Neural cell (in vitro differentiated cells): ENCODE measurements at regions not wholly inside any gene's neighbourhood (a gene's known extent, or its start where the extent isn't known, plus 50 kb on each side); places are given as distances from the start of the nearest gene placed in this dataset.

Experiments used
- H2AFZ ChIP-seq: fragments of 200-600, 300-800 bp; sonication (generic), shearing (Covaris generic); 2 replicates; pipeline ENCODE4 v1.6.0; 2014; ENCODE audit warnings: low read depth, mild to moderate bottlenecking, antibody characterized with exemption, low read length, moderate library complexity
- H3F3A ChIP-seq: fragments of 200-600 bp; shearing (Covaris generic); 2 replicates; pipeline ENCODE4 v1.6.1; 2016; ENCODE audit warnings: mild to moderate bottlenecking, moderate library complexity, mixed read lengths, antibody characterized with exemption, low read length; ENCODE audit not compliant: insufficient read depth, poor library complexity, severe bottlenecking
- H3K27ac ChIP-seq: fragments of 200-600, 300-800 bp; sonication (generic), shearing (Covaris generic); 2 replicates; pipeline ENCODE4 v1.5.1; 2014; ENCODE audit warnings: mild to moderate bottlenecking, low read length, moderate library complexity
- H3K27me3 ChIP-seq: fragments of 300-800, 200-600 bp; sonication (generic), shearing (Covaris generic); 2 replicates; pipeline ENCODE4 v1.6.0; 2014; ENCODE audit warnings: mild to moderate bottlenecking, low read depth, low read length, moderate library complexity; ENCODE audit not compliant: insufficient read depth
- H3K36me3 ChIP-seq: fragments of 300-800, 200-600 bp; sonication (generic), shearing (Covaris generic); 2 replicates; pipeline ENCODE4 v1.5.1; 2014; ENCODE audit warnings: mild to moderate bottlenecking, antibody characterized with exemption, low read length, moderate library complexity; ENCODE audit not compliant: insufficient read depth
- H3K4me2 ChIP-seq: fragments of 300-800, 200-600 bp; sonication (generic), shearing (Covaris generic); 2 replicates; pipeline ENCODE4 v1.6.0; 2014; ENCODE audit warnings: mild to moderate bottlenecking, low read length
- H3K4me3 ChIP-seq: fragments of 300-800, 200-600 bp; sonication (generic), shearing (Covaris generic); 2 replicates; pipeline ENCODE4 v1.5.1; 2014; ENCODE audit warnings: mild to moderate bottlenecking, low read length, moderate library complexity
- H3K79me2 ChIP-seq: fragments of 200-600 bp; shearing (Covaris generic); replicated peaks from 2 replicates; pipeline ENCODE4 v1.6.0; 2014; ENCODE audit warnings: mild to moderate bottlenecking, low read length, moderate library complexity; ENCODE audit not compliant: insufficient read depth
- H3K9ac ChIP-seq: fragments of 300-800, 200-600 bp; sonication (generic), shearing (Covaris generic); 2 replicates; pipeline ENCODE4 v1.6.1; 2016; ENCODE audit warnings: mild to moderate bottlenecking, low read length, mixed read lengths
- H3K9me2 ChIP-seq: fragments of 200-600 bp; shearing (Covaris generic); 2 replicates; pipeline ENCODE4 v1.6.1; 2016; ENCODE audit warnings: mild to moderate bottlenecking, low read length, mixed read lengths; ENCODE audit not compliant: insufficient read depth
- H3K9me3 ChIP-seq: fragments of 200-600, 300-800 bp; sonication (generic), shearing (Covaris generic); 2 replicates; pipeline ENCODE4 v1.6.1; 2016; ENCODE audit warnings: mild to moderate bottlenecking, mixed run types, low read length, moderate library complexity, mixed read lengths
- H4K20me1 ChIP-seq: fragments of 200-600 bp; shearing (Covaris generic); 2 replicates; pipeline ENCODE4 v1.6.1; 2016; ENCODE audit warnings: mild to moderate bottlenecking, mixed run types; ENCODE audit not compliant: insufficient read depth
- EP300 ChIP-seq: fragments of 450-650 bp; conservative IDR thresholded peaks from 2 replicates; pipeline ENCODE4 v1.6.1; 2014; ENCODE audit warnings: antibody characterized with exemption, mild to moderate bottlenecking, moderate library complexity; ENCODE audit not compliant: poor library complexity, severe bottlenecking
- EZH2 ChIP-seq: fragments of 200-600, 300-800 bp; shearing (Covaris generic), sonication (generic); IDR thresholded peaks from 2 replicates; pipeline ENCODE4 v1.6.1; 2014; ENCODE audit warnings: antibody characterized with exemption, low read length, borderline replicate concordance, mild to moderate bottlenecking; ENCODE audit not compliant: insufficient read depth, poor library complexity, severe bottlenecking
- MXI1 ChIP-seq: fragments of 450-650 bp; conservative IDR thresholded peaks from 2 replicates; pipeline ENCODE4 v1.6.1; 2014; ENCODE audit warnings: antibody characterized with exemption, mild to moderate bottlenecking; ENCODE audit not compliant: poor library complexity, severe bottlenecking
- POLR2AphosphoS5 ChIP-seq: IDR thresholded peaks from 2 replicates; pipeline ENCODE4 v1.6.1; 2012
- RAD21 ChIP-seq: fragments of 450-650 bp; conservative IDR thresholded peaks from 2 replicates; pipeline ENCODE4 v1.6.1; 2014; ENCODE audit warnings: antibody characterized with exemption, mild to moderate bottlenecking, moderate library complexity
- SMC3 ChIP-seq: fragments of 450-650 bp; conservative IDR thresholded peaks from 2 replicates; pipeline ENCODE4 v1.6.1; 2014; ENCODE audit warnings: antibody characterized with exemption, mild to moderate bottlenecking, moderate library complexity; ENCODE audit not compliant: poor library complexity
- TAF1 ChIP-seq: IDR thresholded peaks from 2 replicates; pipeline ENCODE4 v1.6.1; 2012; ENCODE audit warnings: low read depth
- TF ChIP-seq, protein P1 (sequence below): IDR thresholded peaks from 2 replicates; pipeline ENCODE4 v1.6.1; 2012; ENCODE audit warnings: borderline replicate concordance
- TF ChIP-seq, protein P2 (sequence below): fragments of 450-650 bp; IDR thresholded peaks from 2 replicates; pipeline ENCODE4 v1.5.1; 2014; ENCODE audit warnings: antibody characterized with exemption, mild to moderate bottlenecking, moderate library complexity; ENCODE audit not compliant: poor library complexity, severe bottlenecking

DNA sequence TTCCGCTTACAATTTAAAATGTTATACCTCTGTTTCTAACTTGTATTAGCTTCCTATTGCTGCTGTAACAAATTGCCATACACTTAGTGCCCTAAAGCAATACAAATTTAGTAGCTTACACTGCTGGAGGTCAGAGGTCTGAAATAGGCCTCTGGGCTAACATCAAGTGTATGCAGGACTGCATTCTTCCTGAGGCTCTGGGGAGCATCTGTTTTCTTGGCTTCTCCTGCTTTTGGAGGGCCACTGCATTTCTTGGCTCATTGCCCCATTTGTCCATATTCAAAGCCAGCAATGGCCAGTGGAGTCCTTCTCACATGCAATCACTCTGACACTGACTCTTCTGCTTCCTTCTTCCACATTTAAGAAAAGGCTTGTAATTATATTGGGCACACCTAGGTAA is 639.8 kb upstream of the INTU start:
- H3K27ac ChIP-seq = no peak overlapping the region
- H3K9ac ChIP-seq = no peak overlapping the region
- no peaks in the 10 kb centered on the region for H3K9me2 ChIP-seq
- no peaks in the 10 kb centered on the region for H3F3A ChIP-seq
- H3K4me3 ChIP-seq = no peak overlapping the region
- H3K79me2 ChIP-seq = no peaks in the 10 kb centered on the region
- H3K4me2 ChIP-seq = no peak overlapping the region
- TF ChIP-seq MXI1 (no peak), EP300 (no peak), POLR2AphosphoS5 (no peak), EZH2 (no peak), SMC3 (no peak)
- TF ChIP-seq, protein P1, sequence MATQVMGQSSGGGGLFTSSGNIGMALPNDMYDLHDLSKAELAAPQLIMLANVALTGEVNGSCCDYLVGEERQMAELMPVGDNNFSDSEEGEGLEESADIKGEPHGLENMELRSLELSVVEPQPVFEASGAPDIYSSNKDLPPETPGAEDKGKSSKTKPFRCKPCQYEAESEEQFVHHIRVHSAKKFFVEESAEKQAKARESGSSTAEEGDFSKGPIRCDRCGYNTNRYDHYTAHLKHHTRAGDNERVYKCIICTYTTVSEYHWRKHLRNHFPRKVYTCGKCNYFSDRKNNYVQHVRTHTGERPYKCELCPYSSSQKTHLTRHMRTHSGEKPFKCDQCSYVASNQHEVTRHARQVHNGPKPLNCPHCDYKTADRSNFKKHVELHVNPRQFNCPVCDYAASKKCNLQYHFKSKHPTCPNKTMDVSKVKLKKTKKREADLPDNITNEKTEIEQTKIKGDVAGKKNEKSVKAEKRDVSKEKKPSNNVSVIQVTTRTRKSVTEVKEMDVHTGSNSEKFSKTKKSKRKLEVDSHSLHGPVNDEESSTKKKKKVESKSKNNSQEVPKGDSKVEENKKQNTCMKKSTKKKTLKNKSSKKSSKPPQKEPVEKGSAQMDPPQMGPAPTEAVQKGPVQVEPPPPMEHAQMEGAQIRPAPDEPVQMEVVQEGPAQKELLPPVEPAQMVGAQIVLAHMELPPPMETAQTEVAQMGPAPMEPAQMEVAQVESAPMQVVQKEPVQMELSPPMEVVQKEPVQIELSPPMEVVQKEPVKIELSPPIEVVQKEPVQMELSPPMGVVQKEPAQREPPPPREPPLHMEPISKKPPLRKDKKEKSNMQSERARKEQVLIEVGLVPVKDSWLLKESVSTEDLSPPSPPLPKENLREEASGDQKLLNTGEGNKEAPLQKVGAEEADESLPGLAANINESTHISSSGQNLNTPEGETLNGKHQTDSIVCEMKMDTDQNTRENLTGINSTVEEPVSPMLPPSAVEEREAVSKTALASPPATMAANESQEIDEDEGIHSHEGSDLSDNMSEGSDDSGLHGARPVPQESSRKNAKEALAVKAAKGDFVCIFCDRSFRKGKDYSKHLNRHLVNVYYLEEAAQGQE = no peak
- TF ChIP-seq, protein P2, sequence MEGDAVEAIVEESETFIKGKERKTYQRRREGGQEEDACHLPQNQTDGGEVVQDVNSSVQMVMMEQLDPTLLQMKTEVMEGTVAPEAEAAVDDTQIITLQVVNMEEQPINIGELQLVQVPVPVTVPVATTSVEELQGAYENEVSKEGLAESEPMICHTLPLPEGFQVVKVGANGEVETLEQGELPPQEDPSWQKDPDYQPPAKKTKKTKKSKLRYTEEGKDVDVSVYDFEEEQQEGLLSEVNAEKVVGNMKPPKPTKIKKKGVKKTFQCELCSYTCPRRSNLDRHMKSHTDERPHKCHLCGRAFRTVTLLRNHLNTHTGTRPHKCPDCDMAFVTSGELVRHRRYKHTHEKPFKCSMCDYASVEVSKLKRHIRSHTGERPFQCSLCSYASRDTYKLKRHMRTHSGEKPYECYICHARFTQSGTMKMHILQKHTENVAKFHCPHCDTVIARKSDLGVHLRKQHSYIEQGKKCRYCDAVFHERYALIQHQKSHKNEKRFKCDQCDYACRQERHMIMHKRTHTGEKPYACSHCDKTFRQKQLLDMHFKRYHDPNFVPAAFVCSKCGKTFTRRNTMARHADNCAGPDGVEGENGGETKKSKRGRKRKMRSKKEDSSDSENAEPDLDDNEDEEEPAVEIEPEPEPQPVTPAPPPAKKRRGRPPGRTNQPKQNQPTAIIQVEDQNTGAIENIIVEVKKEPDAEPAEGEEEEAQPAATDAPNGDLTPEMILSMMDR = no peak
- H3K9me3 ChIP-seq = no peaks in the 10 kb centered on the region
- H2AFZ ChIP-seq = no peak overlapping the region
- no peaks in the 10 kb centered on the region for H3K36me3 ChIP-seq
- H3K27me3 ChIP-seq = no peaks in the 10 kb centered on the region
- H4K20me1 ChIP-seq = no peaks in the 10 kb centered on the region

DNA sequence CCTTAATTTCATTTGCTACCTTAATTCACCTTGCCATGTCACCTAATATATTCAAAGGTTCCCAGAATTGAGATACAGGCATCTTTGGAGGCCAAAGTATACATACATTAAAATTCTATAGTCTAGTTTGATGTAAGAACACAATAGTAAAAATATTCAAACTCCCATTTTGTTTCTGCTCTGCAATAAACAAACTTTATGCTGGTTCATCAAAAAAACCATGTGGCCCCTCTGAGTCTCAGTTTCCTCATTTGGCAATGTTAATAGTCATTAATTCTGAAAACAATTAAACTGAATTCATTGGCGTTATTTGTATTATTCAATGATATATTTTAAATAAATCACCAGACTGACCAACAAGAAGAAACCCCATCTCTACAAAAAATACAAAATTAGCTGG is 639.4 kb upstream of the INTU start:
- Histone ChIP-seq H3K9ac (no peak overlapping the region), H3K79me2 (no peaks in the 10 kb centered on the region), H3K4me2 (no peak overlapping the region), H3K36me3 (no peaks in the 10 kb centered on the region), H3K9me2 (no peaks in the 10 kb centered on the region), H3K4me3 (no peak overlapping the region), H3K9me3 (no peaks in the 10 kb centered on the region), H4K20me1 (no peaks in the 10 kb centered on the region), H3K27me3 (no peaks in the 10 kb centered on the region), H3K27ac (no peak overlapping the region), H2AFZ (no peak overlapping the region), H3F3A (no peaks in the 10 kb centered on the region)
- no peak for TF ChIP-seq MXI1
- TF ChIP-seq, protein P1 = no peak
- TF ChIP-seq RAD21 = no peak
- TF ChIP-seq EP300 = no peak
- TF ChIP-seq SMC3 = no peak
- TF ChIP-seq, protein P2 = no peak
- no peak for TF ChIP-seq TAF1
- no peak for TF ChIP-seq POLR2AphosphoS5
- no peak for TF ChIP-seq EZH2
